Ectodermal cell (in vitro differentiated cells): ENCODE measurements at regions not wholly inside any gene's neighbourhood (a gene's known extent, or its start where the extent isn't known, plus 50 kb on each side); places are given as distances from the start of the nearest gene placed in this dataset.
"Not testable (repeated sequence)": the region's sequence is repeated elsewhere in the genome, so short reads cannot be mapped to it uniquely, and the experiment has no call there.

ENCODE experiments used
- H3K27ac ChIP-seq: 2 replicates; pipeline ENCODE4 v1.7.0; 2013; ENCODE audit warnings: mild to moderate bottlenecking, low read depth, low read length; ENCODE audit not compliant: insufficient read depth, poor library complexity, severe bottlenecking
- H3K27me3 ChIP-seq: 2 replicates; pipeline ENCODE4 v1.7.0; 2013; ENCODE audit warnings: mild to moderate bottlenecking, low read length; ENCODE audit not compliant: insufficient read depth, control insufficient read depth, poor library complexity, severe bottlenecking
- H3K36me3 ChIP-seq: one replicate; pipeline ENCODE4 v1.7.0; 2013; ENCODE audit warnings: low read length; ENCODE audit not compliant: control insufficient read depth, insufficient read depth
- H3K4me1 ChIP-seq: one replicate; pipeline ENCODE4 v1.7.0; 2013; ENCODE audit warnings: low read length; ENCODE audit not compliant: control insufficient read depth, insufficient read depth
- H3K4me3 ChIP-seq: 2 replicates; pipeline ENCODE4 v1.7.0; 2013; ENCODE audit warnings: low read depth, low read length, control low read depth; ENCODE audit not compliant: insufficient read depth
- H3K9me3 ChIP-seq: 2 replicates; pipeline ENCODE4 v1.7.0; 2013; ENCODE audit warnings: mild to moderate bottlenecking, low read length, moderate library complexity; ENCODE audit not compliant: control insufficient read depth
- WGBS, 2 experiments: methylation state at CpG; one replicate each; pipeline ENCODE4 v1.1.7; 2013; ENCODE audit warnings: missing lambda C conversion rate in 2 of 2; 5-methylcytosine and 5-hydroxymethylcytosine counted together

GRCh38 chr4:173747537-173748257 is 217.7 kb upstream of the HAND2 start:
- Histone ChIP-seq H3K9me3 (no peaks in the 10 kb centered on the region), H3K27ac (no peak overlapping the region), H3K4me1 (no peaks in the 10 kb centered on the region), H3K4me3 (no peak overlapping the region), H3K36me3 (no peaks in the 10 kb centered on the region), H3K27me3 (no peaks in the 10 kb centered on the region)
- 90 to 92% methylated on average over 9 of the region's 9 CpGs for WGBS, 2 experiments

DNA sequence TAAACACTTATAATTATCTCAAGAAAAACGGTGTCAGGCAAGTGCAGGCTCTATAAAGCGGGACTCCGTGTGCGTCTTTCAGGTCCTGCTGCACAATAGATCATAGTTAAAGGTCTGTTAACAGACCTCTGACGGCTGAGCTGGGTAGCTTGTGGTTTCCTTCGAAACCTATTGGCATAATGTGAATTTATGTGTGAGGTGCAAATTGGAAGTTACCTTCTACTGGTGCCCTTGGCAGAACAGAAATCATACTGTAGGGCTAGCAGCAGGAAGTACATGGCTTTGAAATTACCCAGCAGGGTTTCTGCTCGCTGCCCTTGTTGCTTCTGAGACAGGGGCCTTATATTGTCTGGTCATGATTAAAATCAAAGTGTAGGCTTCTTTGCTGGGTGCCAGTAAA is 216.4 kb upstream of the HAND2 start:
- Histone ChIP-seq H3K4me3 (no peak overlapping the region), H3K4me1 (no peaks in the 10 kb centered on the region), H3K9me3 (no peaks in the 10 kb centered on the region), H3K27me3 (no peaks in the 10 kb centered on the region), H3K36me3 (no peaks in the 10 kb centered on the region), H3K27ac (no peak overlapping the region)
- WGBS, 2 experiments, result 84 to 86% methylated on average over 7 of the region's 7 CpGs

- Histone ChIP-seq H3K27ac (no peak overlapping the region), H3K27me3 (no peaks in the 10 kb centered on the region), H3K36me3 (no peaks in the 10 kb centered on the region), H3K4me3 (no peak overlapping the region), H3K9me3 (no peaks in the 10 kb centered on the region), H3K4me1 (no peaks in the 10 kb centered on the region)
- WGBS, 2 experiments, result 94 to 96% methylated on average over 3 of the region's 3 CpGs
Measured at GRCh38 chr4:173745765-173746164, 215.7 kb upstream of the HAND2 start.

DNA sequence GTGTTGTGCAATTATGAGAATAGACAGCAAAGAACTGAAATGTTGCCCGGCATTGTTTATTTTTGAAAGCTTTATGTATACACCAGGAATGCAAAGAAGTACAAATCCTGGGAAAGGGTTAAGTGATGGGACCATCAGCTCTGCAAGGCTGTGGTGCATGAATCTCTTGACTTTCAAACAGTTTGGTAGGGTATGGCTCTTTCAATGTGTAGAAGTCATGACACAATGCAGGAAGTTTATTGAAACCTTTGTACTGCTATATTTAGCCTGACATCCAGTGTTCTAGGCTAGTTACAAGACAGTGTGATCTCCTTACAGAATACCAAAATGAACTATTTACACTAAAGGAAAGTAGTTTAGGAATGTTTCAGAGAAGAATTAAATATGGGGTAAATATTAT is 206.8 kb upstream of the HAND2 start:
- H3K9me3 ChIP-seq, result no peaks in the 10 kb centered on the region
- WGBS, 2 experiments, result 97 to 98% methylated on average over 1 of the region's 1 CpG

DNA sequence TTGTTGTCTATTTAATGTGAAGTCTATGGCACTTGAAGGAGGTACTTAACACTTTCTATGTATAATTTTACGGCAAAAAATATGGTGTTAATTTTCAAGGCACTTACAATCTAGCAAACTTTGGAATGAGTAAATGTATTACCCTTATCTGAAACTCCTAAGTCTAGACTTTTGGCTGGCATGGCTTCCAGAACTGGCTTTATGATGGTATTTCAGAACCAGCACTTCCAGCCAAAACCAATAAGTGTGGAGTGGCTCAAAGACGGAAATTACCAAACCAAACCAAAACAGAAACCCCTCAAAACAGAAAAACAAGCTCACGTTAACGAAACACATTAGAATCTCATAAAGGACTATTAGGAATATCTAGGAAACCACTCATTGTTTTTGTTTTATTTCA is 205.6 kb upstream of the HAND2 start:
- no peak overlapping the region for H3K27ac ChIP-seq
- no peaks in the 10 kb centered on the region for H3K27me3 ChIP-seq
- H3K4me1 ChIP-seq, result no peaks in the 10 kb centered on the region
- H3K4me3 ChIP-seq, result no peak overlapping the region
- 71 to 90% methylated on average over 3 to 4 of the region's 4 CpGs for WGBS, 2 experiments
- H3K9me3 ChIP-seq, result no peaks in the 10 kb centered on the region
- no peaks in the 10 kb centered on the region for H3K36me3 ChIP-seq

More for the DNA sequence above, 206.8 kb upstream of the HAND2 start:
- Histone ChIP-seq H3K27me3 (no peaks in the 10 kb centered on the region), H3K27ac (no peak overlapping the region), H3K36me3 (no peaks in the 10 kb centered on the region), H3K4me3 (no peak overlapping the region), H3K4me1 (no peaks in the 10 kb centered on the region)

DNA sequence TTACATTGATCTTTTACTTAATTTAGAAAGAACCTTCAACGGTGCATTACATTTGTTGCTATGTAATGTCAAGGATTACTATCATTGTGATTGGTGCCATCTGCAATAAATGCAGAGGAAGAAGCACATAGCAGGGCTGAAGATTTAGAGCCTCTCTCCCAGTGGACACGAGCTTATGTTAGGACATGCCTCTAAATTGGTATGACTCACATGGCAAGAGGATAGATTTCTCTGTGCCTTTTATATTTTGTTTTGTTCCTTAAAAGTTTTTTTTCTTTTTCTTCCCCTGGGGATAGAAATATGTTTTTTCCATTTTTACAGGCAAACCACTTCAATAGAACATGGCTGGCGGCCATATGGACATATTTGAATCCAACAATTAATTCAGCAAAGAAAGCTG is 205.0 kb upstream of the HAND2 start:
- WGBS, 2 experiments, result 94 to 99% methylated on average over 3 of the region's 3 CpGs
- Histone ChIP-seq H3K27ac (no peak overlapping the region), H3K9me3 (no peaks in the 10 kb centered on the region), H3K4me1 (no peaks in the 10 kb centered on the region), H3K4me3 (no peak overlapping the region), H3K27me3 (no peaks in the 10 kb centered on the region), H3K36me3 (no peaks in the 10 kb centered on the region)

DNA sequence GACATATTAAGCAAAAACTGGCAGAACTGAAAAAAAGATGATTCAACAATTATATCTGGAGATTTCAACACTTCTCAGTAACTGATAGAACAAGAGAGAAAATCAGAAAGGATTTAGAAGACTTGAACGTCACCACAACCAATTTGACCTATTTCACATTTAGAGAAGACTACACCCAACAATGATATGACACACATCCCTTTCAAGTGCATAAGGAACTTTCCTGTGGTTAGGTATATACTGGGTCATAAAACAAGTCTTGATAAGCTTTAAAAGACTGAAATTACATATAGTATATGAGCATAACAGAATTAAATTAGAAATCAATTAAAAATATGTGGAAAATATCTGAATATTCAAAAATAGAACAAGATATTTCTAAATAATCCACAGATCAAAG is 201.2 kb upstream of the HAND2 start:
- no peaks in the 10 kb centered on the region for H3K4me1 ChIP-seq
- no peak overlapping the region for H3K4me3 ChIP-seq
- 93 to 100% methylated on average over 1 of the region's 1 CpG for WGBS, 2 experiments
- no peaks in the 10 kb centered on the region for H3K9me3 ChIP-seq
- no peaks in the 10 kb centered on the region for H3K27me3 ChIP-seq
- no peaks in the 10 kb centered on the region for H3K36me3 ChIP-seq
- H3K27ac ChIP-seq, result no peak overlapping the region

DNA sequence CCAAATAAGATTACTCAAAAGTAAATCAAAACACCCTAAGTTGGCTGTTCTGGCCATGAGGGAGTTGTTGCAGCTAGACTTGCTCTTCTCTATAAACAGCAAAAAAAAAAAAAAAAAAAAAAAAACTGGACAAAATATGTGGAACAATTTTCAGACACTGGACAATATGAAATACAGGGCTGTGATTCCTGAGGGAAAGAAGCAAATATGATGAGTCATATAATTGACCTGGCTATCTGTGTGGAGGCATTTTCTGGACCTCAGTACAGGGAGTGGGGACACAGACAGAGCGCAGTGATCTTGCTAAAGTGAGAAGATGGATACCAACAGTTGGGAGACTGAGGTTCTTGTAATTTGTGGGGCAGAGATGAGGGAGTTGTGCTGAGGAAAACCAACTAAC is 192.0 kb upstream of the HAND2 start:
- Histone ChIP-seq H3K9me3 (no peaks in the 10 kb centered on the region), H3K36me3 (no peaks in the 10 kb centered on the region), H3K4me3 (no peak overlapping the region), H3K4me1 (no peaks in the 10 kb centered on the region), H3K27ac (no peak overlapping the region), H3K27me3 (no peaks in the 10 kb centered on the region)
- WGBS, 2 experiments, result 80 to 100% methylated on average over 1 of the region's 1 CpG

- not testable (repeated sequence) for H3K4me3 ChIP-seq, H3K27ac ChIP-seq, H3K36me3 ChIP-seq, H3K9me3 ChIP-seq, H3K4me1 ChIP-seq, H3K27me3 ChIP-seq
- WGBS, 2 experiments, result 81 to 82% methylated on average over 1 of the region's 1 CpG
Measured at GRCh38 chr4:173718504-173718903, 188.5 kb upstream of the HAND2 start.

DNA sequence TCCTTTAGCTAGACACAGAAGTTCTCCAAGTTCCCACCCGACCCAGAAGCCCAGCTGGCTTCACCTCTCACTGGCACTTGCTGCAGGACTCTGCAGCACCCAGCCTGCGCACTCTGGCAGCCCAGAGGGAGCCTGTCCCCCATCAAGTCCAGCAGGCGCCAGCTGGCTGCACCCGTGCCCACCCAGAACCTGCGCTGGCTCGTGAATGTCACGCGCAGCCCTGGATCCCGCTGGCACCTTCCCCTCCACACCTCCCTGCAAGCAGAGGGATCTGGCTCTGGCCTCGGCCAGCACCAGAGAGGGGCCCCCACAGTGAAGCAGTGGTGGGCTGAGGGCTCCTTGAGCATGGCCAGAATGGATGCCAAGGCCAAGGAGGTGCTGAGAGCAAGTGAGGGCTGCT is 187.6 kb upstream of the HAND2 start:
- Histone ChIP-seq H3K4me1 (no peaks in the 10 kb centered on the region), H3K27ac (no peak overlapping the region), H3K4me3 (no peak overlapping the region), H3K36me3 (no peaks in the 10 kb centered on the region), H3K9me3 (no peaks in the 10 kb centered on the region), H3K27me3 (no peaks in the 10 kb centered on the region)
- 96% methylated on average over 10 of the region's 10 CpGs for WGBS, 2 experiments

DNA sequence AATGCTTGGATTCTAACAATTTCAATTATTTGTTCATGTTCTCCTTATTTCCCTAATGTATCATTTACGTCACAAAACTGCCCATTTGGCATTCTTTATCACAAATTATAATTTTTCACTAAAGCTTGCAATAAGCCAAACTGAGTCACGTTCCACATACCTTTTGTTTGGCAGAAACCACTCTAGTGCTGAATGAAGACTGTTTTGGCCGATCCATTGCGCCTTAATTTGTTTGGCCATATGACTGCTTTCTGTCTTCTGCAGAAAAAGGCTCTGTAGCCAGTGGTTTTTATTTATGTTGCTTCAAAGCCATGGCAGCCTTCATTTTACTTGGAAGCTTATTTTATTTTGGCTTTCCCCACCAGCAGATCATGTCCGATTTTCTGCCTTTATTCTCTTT is 184.4 kb upstream of the HAND2 start:
- 70 to 71% methylated on average over 4 of the region's 5 CpGs for WGBS, 2 experiments
- Histone ChIP-seq H3K4me3 (no peak overlapping the region), H3K27me3 (no peaks in the 10 kb centered on the region), H3K4me1 (no peaks in the 10 kb centered on the region), H3K9me3 (no peaks in the 10 kb centered on the region), H3K36me3 (no peaks in the 10 kb centered on the region), H3K27ac (no peak overlapping the region)
